GM10266 (cell line): ENCODE measurements at regions not wholly inside any gene's neighbourhood (a gene's known extent, or its start where the extent isn't known, plus 50 kb on each side); places are given as distances from the start of the nearest gene placed in this dataset.
"Not testable (repeated sequence)": the region's sequence is repeated elsewhere in the genome, so short reads cannot be mapped to it uniquely, and the experiment has no call there.

ENCODE experiments used
- DNase-seq: peaks from one replicate; pipeline ENCODE4 v3.0.0; 2012; ENCODE audit errors: extremely low spot score
- CTCF ChIP-seq: IDR thresholded peaks from 2 replicates; pipeline ENCODE4 v1.5.1; 2012; ENCODE audit warnings: mild to moderate bottlenecking, low read depth; ENCODE audit not compliant: control insufficient read depth, insufficient read depth; ENCODE audit errors: missing control alignments

- DNase-seq: no peak
- TF ChIP-seq CTCF: no peak
These were observed 1084.6 kb downstream of the UQCRFS1 start for GRCh38 chr19:28128341-28128740.

- no peak for TF ChIP-seq CTCF
- no peak for DNase-seq
These were observed 1086.6 kb downstream of the UQCRFS1 start for GRCh38 chr19:28126135-28126898.

GRCh38 chr19:28122734-28123133 lies 1090.2 kb downstream of the UQCRFS1 start:
- no peak for DNase-seq
- no peak for TF ChIP-seq CTCF

- no peak for TF ChIP-seq CTCF
- no peak for DNase-seq
These were observed 1094.7 kb downstream of the UQCRFS1 start for GRCh38 chr19:28118235-28118634.

- DNase-seq: no peak
These were observed 1095.8 kb downstream of the UQCRFS1 start for GRCh38 chr19:28117143-28117542.

GRCh38 chr19:28116379-28116778 lies 1096.6 kb downstream of the UQCRFS1 start:
- DNase-seq: not testable (repeated sequence)

More at GRCh38 chr19:28117143-28117542, 1095.8 kb downstream of the UQCRFS1 start:
- no peak for TF ChIP-seq CTCF

GRCh38 chr19:28103921-28104320 lies 1109.0 kb downstream of the UQCRFS1 start:
- TF ChIP-seq CTCF: no peak

GRCh38 chr19:28084659-28085157 lies 1128.2 kb downstream of the UQCRFS1 start:
- DNase-seq: not testable (repeated sequence)

More at GRCh38 chr19:28103921-28104320, 1109.0 kb downstream of the UQCRFS1 start:
- no peak for DNase-seq
